HG02798 (cell line): ENCODE measurements at regions not wholly inside any gene's neighbourhood (a gene's known extent, or its start where the extent isn't known, plus 50 kb on each side); places are given as distances from the start of the nearest gene placed in this dataset.

Source experiments
- ATAC-seq: cut with Tn5 transposase; IDR thresholded peaks from one replicate; pipeline ENCODE4 v1.9.1; 2021; ENCODE audit warnings: mild to moderate bottlenecking; ENCODE audit not compliant: unreplicated experiment, poor library complexity

- ATAC-seq, result no peak
Observed at GRCh38 chr4:152101556-152102435, 341.0 kb upstream of the GATB start.

GRCh38 chr4:152100379-152101201 is 339.8 kb upstream of the GATB start:
- ATAC-seq, result peak; percentile 53

- ATAC-seq, result no peak
Observed at GRCh38 chr4:152099981-152100378, 339.2 kb upstream of the GATB start.

GRCh38 chr4:152099555-152099954 is 338.7 kb upstream of the GATB start:
- ATAC-seq, result no peak

- ATAC-seq, result no peak
Observed at GRCh38 chr4:152099061-152099425, 338.2 kb upstream of the GATB start.

- ATAC-seq, result no peak
Observed at GRCh38 chr4:152098365-152099060, 337.7 kb upstream of the GATB start.

GRCh38 chr4:152097371-152097770 is 336.6 kb upstream of the GATB start:
- no peak for ATAC-seq

GRCh38 chr4:152095701-152096070 is 334.9 kb upstream of the GATB start:
- ATAC-seq, result no peak

- ATAC-seq, result no peak
Observed at GRCh38 chr4:152094970-152095700, 334.3 kb upstream of the GATB start.

GRCh38 chr4:152091405-152091804 is 330.6 kb upstream of the GATB start:
- no peak for ATAC-seq

GRCh38 chr4:152090543-152090942 is 329.7 kb upstream of the GATB start:
- ATAC-seq, result no peak

- ATAC-seq, result no peak
Observed at GRCh38 chr4:152089584-152089983, 328.8 kb upstream of the GATB start.

- ATAC-seq, result no peak
Observed at GRCh38 chr4:152087335-152087734, 326.5 kb upstream of the GATB start.

- no peak for ATAC-seq
Observed at GRCh38 chr4:152085657-152086056, 324.9 kb upstream of the GATB start.

GRCh38 chr4:152083338-152083737 is 322.5 kb upstream of the GATB start:
- ATAC-seq, result no peak

- peak; percentile 81 for ATAC-seq
Observed at GRCh38 chr4:152081024-152081423, 320.2 kb upstream of the GATB start.

GRCh38 chr4:152079543-152080293 is 318.9 kb upstream of the GATB start:
- ATAC-seq, result no peak

GRCh38 chr4:152079079-152079478 is 318.3 kb upstream of the GATB start:
- no peak for ATAC-seq

- no peak for ATAC-seq
Observed at GRCh38 chr4:152077582-152077981, 316.8 kb upstream of the GATB start.
